HT-29 (cell line): ENCODE measurements at regions not wholly inside any gene's neighbourhood (a gene's known extent, or its start where the extent isn't known, plus 50 kb on each side); places are given as distances from the start of the nearest gene placed in this dataset.

Experiments
- DNase-seq: peaks from one replicate; pipeline ENCODE4 v3.0.0-alpha.2; 2015; ENCODE audit warnings: low spot score

DNA sequence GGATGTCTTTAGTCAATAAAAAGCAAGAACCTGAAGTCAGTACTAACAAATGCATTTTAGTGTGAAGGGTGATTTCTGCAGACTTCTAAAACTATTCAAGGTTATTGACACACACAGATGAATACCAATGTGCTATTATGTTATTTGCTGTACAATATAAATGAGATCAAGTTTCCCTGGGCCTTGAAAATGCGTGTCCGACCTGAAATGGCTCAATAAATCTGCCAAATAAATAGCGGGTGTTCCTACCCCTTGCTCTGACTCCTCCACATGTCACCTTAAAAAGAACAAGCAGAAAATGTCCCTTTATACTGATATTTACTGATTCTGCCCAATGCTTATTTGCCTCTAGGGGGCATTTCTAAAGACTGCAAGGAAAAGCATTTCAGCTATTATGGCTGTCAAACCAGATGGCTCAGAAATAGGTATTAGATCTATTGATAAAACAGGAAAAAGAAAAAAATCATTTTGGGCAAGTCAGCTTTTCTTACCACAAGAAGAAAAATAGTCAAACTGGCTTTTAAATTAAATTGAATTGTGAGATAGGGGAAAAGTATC lies 367.3 kb upstream of the KITLG start:
- no peak for DNase-seq

DNA sequence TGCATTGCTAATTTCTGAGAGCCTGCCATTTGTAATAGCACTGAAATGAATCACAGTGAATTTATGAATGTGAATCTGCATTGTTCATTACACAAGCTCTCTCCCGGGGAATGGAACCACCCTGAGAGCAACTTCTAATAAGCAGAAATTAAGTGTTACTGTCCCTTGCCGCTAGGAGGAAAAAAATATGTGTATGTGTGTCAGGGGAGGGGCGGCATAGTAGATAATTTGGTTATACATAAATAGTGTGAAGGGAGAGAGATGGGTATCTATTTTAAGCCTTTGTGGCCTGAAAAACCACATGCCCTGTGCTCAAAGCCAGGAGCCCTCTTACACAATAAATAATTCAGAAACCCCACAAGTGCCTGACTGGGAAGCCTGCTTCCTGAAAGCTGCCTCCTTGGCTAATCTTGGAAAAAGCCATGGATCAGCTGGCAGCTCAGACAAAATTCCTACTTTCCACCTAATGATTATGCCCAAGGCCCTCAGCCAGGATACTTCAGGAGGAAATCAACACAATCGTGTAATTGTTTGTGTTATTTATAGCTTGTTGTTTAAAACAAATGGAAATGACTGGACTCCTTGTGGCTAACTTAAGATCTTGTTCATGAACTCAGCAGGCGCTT lies 366.2 kb upstream of the KITLG start:
- DNase-seq = peak; percentile 43

DNA sequence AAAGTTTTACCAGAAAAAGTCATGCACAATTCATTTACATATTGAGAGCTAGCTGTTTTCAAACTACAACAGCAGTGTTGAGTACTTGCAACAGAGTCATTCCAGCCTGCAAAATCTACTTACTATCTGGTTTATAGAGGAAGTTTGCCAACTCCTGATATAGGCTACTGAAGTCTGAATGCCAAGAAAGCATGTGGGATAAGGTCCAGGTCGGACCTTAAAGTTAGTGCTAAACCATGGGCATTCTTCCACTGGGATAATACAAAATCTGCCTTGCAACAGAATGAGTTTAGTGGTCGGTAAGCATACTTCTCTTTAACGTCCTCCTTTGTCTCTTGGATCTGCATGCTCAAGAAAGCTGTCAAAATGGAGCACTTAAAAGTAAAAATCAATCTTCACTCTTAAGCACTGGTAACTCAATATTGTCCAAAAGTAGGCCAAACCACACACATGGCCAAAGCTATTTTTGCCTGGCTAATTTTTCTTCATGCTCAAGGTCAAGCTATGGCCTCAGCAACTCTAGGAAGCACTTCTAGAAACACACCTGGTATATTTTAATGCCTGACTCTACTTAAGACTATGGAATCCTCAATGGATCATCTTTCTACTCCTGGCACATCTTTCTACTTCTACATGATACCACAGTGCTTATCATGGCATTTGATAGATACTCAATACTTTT lies 364.9 kb upstream of the KITLG start:
- no peak for DNase-seq

DNA sequence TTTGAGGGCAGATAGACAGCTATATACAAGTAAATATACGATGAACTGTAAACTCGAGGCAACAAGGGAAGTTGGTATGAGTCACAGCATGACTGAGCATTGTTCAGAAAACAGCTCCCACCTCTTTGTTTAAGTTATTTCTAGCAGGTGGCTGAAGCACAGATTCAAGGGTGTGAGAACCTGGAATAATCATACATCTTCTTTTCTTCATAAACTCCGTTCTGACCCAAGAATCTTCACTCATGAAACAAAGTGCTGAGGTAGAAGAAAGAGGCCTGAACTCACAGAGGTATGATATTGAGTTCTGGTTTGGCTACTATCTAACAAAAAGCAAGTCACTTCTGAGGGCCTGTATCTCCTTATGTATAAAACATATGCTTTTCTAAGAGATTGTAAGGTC lies 364.1 kb upstream of the KITLG start:
- peak; percentile 63 for DNase-seq

DNA sequence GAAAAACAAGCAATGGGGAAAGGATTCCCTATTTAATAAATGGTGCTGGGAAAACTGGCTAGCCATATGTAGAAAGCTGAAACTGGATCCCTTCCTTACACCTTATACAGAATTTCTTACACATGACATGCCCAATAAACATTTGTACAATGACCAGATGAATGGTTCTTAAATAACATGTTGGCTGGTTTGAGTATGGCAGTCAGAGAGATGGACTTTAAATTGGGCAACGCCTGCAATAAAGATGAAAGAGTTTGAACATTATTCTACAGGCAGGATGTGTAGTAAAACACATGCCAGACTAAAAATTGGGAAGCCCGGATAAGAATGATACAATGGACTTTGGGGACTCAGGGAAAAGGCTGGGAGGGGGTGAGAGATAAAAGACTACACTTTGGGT lies 360.6 kb upstream of the KITLG start:
- no peak for DNase-seq

DNA sequence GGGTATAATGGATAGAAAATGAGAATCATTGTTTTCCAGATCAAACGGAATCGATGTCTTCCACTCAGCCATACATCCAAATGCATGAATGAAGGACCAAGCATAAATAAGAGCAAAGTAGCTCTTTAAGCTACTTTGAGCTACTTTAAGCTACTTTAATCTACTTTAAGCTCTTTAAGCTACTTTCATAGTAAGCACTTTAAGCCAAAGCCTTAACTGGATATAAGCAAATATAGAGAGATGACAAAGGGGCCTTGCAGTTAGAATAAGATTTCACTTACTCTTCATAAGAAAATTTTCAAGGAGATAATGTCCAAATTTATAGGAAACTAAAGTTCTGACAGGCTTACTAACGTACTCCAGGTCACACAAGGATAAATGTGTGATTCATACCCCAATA lies 355.6 kb upstream of the KITLG start:
- no peak for DNase-seq

DNA sequence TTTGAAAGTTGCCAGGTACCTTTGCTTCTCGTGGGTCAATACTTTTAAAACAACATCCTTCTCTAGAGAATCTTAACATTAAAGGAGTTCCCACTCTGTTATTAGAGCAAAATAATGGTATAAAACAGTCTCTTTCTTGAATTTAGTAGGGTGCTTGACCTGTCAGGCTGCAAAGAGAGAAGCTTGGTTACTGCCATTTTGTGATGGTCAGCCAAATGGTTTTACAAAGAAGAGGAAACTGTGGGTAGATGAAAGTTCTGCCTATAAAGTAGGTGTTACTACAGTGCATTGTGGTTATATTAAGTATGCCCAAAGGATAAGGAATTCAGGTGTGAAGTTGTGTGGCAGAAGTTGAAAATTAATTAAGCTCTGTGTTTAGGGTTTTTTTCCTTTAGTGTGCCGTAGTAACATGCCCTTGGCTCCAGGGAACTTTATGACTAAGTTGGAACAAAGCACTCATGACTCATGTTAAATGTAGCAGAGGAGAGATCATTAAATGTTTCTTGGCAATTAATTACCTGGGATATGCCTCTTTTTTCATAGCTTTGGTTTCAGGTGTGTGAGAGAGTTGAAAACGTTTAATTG lies 354.0 kb upstream of the KITLG start:
- DNase-seq = peak; percentile 86

DNA sequence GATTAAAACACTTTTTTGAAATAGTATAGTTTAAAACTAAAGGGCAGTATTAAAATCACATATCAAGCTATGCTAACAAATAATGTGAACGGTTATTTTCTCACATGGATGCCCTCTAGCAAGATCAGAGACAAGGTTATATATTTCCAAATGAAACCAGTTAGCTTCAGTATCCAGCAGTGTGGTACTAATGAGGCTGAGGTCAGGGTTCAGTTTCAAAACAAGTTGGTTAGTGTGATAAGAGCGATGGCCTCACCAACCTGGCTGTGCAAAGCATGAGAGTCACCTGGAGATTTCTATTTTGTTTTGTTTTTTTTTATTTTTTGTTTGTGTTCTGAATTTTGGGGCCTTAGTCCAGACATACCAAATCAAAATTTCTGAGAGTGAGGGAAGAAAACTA lies 352.2 kb upstream of the KITLG start:
- DNase-seq = no peak

DNA sequence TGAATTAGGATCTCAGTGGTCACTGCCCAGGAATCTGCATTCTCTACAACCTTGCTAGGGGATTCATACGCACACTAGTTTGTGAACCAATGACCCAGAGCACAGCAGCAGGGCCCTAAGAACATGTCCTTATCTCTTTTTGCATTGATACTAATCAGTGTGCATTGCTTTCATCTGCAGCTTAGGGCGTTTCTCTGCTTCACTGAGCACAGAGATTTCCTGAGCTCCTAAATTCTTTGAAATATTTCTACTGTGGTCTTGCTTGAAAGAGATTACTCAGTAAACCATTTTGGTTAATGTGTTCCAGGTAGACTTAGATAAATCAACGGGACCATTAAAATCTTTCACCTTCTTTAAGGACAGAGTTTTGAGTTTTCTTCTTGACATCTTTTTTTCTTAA lies 351.3 kb upstream of the KITLG start:
- peak; percentile 49 for DNase-seq

DNA sequence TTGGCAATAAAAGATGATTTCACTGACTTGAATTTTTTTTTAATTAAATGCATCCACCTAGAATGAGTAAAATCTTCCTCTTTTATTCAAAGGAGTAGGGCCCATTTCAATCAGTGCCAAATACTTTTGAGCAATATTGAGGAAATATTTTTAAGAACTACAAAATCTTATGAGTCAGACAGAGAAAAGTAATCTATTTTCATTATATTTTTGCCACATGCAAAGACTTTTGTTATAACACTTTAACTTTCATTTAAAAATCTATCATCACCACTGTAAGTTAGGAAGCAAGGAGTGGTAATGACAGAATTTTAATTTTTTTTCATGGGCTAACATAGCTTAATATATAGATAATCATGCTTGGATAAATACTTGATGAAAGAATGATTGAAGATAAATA lies 345.2 kb upstream of the KITLG start:
- peak; percentile 24 for DNase-seq

DNA sequence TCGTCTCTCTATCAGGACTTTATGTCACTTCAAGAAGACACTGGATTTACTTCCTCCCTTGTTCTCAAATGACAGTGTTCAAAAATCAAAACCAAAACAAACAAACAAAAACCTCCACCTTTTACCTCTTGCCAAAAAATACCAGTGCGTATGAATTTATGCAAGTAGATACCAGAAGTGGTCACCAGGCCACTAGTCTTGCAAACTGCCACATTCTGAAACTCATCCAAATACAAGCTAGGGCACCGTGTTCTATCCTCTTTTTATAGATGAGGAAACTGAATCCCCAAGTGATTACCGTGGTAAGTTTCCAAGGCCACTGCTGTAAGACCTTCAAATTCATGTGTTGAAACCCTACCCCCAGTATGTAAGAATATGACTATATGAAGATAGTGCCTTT lies 343.9 kb upstream of the KITLG start:
- DNase-seq = no peak

DNA sequence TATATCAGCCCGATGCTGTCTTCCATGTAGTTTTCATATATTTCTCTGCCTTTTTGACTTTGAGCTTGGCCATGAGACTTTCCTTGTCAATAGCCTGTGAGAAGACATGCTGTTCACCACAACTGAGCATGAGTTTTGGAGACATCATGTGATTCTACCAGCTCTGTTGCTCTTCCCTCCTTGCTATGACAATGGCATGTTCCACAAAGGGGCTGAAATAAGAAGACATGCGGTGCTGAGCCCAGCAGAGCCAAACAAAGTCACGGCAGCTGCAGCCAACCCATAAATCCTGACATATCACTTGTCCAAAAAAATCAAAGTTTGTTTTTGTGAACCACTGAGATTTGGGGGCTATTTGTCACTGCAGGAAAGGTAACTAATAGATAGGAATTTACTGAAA lies 343.4 kb upstream of the KITLG start:
- no peak for DNase-seq

DNA sequence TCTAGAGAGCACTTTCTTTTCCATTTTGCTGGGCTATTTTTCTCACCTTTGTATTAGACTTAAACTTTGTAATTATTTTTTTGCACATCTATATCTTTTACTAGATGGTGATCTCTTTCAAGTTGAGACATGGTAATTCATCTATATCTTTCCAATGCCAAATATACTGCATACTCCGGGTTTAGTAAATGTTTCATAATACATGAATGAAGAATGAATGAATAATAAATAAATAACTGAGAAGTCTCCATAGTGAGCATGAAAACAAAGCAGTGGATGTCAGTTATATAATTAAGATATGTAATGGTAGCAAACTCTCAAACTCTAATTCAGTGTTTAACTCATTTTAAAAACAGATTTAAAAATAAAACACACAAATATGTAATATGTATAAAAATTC lies 342.5 kb upstream of the KITLG start:
- DNase-seq = peak; percentile 25

DNA sequence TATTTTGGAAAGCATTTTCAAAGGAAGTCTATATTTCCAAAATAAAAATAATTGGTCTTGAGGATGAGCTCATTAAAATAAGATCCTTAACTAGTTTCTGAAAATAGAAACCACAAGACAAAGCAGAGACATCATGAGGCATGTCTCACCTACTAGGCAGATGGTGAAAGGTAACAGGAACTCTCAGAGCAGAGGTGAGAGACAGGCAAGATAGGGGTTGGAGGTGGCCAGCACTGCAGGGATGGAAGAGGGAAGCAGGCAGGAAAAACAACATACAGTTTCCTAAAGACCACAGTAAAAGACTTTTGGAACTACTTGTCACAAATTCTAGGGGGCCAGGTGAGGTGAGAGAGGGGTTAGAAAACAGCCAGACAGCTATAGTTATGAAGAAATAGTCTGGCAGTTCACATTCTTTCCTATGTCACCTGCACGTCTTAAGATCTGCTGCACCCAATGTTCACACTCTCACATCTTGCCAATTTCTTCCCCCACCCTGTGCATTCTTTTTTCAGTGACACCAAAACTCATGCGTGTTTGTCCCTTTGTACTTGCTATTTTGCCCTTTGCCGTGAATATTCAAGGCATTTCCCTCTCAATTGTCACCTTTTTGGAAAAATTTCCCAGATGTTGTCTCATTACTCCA lies 341.7 kb upstream of the KITLG start:
- DNase-seq = peak; percentile 64

DNA sequence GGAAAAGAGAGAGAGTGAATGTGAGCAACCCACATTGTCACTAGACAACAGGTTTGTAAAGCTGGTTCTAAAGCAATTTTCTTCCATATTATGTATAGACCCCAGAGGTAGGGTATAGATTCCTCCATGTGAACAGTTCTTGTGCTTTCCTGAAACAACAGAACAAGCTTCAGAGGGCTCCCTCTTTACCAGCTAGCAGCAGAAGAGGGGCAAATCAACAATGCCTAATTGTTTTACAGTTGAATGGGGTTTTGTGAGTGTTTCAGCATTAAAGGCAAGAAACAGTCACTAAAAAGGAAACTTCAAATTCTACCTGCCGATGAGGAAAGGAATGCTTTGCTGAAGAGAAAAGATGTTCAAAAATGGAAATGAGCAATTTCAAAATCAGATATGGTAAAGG lies 341.2 kb upstream of the KITLG start:
- DNase-seq = peak; percentile 23

DNA sequence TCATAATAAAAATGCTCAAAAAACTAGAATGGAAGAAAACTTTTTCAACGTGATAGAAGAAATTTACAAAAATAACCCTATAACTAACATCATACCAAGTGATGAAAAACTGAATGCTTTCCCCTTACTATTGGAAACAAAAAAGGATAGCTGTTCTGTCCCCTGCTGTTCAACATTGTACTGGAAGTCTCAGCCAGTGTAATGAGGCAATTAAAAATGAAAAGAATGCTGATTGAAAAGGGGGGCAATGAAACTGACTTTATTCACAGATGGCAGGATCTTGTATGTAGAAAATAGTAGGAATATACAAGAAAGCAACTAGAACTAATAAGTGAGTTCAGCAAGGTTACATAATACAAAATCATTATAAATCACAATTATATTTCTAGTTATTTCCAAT lies 337.9 kb upstream of the KITLG start:
- DNase-seq = no peak

DNA sequence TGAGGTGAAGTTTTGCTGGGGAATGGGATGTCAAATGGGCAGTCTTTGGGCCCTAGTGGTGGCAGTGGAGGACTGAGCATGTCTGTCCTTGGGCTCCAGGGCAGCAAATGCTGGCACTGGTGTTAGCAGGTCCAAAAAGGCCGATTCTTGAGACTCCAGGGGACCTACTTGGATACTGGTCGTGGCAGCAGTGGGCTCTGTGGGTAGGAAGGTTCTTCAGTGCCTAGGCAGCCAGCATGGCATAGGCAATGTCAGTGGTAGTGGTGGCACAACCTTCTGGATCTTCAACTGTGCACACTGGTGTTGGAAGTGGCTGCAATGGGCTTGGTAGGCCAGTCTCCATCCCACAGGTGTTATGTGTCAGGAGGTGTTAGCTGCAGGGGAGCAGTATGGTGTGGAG lies 334.7 kb upstream of the KITLG start:
- DNase-seq = no peak

DNA sequence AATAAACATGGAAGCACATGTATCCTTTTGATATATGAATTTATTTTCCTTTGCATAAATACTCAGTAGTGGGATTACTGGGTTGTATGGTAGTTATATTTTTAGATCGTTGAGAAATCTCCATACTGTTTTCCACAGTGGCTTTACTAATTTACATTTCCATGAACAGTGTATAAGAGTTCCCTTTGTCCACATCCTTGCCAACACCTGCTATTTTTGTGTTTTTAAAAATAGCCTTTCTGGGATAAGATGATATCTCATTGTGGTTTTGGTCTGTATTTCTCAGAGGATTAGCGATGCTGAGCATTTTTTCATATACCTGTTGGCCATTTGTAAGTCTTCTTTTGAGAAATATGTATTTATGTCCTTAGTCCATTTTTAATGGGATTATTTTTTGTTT lies 329.2 kb upstream of the KITLG start:
- no peak for DNase-seq

DNA sequence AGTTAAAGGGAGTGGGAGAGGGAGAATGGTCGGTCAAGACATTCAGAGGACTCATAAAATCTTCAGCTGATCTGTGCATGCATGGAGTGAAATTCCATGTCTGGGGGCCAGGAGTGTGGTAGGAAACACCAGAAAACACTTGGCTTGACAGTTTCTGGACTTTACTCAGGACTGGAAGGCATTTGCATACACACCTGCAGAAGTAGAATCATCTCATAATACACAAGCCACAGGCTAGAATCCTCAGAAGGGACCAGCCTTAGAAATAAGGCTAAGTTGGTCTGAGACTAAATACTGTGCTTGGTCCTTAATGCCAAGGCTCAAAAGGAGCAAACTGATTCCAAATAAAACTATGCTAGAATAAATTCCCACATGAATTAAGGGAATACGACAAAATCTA lies 328.1 kb upstream of the KITLG start:
- no peak for DNase-seq

DNA sequence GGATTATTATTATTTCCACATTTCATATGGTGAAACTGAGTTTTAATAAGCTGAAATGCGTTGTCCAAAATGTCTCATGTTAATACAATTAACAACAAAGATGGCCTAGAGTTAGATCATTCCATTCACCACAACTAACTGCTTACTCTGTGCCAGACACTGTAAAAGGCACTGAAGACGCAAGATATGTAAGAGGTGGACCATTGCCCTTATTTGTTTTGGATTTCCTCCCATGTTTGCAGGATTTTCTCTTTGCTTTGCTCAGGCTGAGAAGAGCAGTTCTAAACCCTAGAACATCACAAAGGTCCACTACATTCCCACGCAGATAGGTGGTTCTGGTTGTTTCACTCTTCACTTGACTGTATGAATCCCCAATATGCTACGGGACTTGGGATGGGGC lies 324.4 kb upstream of the KITLG start:
- no peak for DNase-seq

DNA sequence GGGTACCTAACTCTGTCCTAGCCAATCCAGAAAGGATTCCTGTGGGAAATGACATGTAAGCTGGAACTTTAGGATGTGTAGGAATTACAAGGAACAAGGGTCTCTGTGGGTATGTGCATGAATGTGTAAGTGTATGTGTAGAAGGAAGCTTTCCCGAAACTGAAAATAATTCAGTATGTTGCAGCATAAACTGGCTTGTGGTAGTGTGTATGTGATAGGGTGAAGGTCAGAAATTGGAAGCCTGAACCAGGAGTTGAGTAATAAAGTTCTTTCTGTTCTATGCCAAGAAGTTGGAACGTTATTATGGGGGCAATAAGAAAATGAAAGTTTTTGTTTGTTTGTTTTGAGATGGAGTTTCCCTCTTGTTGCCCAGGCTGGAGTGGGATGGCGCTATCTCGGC lies 323.1 kb upstream of the KITLG start:
- DNase-seq = no peak

DNA sequence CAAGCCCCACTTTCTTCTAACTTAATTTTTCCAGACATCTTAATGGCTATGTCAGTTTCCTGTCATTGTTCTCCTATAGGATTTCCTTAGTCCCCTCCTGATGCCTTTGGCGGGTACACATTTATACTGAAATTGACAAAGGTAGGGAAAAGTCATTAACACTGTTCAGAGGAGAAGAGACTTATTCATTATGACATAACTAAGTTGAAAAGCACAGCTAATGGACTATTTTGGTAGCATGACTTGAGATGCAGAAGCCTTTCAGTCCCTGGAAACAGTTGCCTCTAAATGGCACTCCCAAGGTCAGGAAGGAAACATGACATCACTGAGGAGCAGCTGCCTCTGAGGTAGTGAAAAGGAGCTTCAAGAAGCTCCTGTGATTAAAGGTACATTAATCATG lies 317.5 kb upstream of the KITLG start:
- no peak for DNase-seq

DNA sequence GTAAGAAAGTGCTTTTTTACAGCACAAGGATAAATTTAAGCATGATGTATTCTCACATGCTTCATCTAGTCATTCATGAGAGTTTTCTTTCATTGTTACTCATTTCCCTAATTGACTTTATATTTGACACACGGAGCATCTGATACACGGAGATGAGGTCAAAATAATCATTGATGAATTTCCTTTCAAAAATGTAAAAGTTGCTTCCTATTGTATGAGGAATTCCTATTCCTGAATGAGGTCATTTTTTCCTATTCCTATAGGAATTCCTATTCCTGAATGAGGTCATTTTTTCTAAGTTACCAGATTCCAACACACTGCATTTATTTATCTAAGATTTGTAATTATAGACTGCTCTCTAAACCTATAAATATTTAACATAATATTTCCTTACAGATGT lies 316.7 kb upstream of the KITLG start:
- no peak for DNase-seq
